ENCODE measurements at regions not wholly inside any gene's neighbourhood (a gene's known extent, or its start where the extent isn't known, plus 50 kb on each side); places are given as distances from the start of the nearest gene placed in this dataset.

- TF ChIP-seq, protein P1, sequence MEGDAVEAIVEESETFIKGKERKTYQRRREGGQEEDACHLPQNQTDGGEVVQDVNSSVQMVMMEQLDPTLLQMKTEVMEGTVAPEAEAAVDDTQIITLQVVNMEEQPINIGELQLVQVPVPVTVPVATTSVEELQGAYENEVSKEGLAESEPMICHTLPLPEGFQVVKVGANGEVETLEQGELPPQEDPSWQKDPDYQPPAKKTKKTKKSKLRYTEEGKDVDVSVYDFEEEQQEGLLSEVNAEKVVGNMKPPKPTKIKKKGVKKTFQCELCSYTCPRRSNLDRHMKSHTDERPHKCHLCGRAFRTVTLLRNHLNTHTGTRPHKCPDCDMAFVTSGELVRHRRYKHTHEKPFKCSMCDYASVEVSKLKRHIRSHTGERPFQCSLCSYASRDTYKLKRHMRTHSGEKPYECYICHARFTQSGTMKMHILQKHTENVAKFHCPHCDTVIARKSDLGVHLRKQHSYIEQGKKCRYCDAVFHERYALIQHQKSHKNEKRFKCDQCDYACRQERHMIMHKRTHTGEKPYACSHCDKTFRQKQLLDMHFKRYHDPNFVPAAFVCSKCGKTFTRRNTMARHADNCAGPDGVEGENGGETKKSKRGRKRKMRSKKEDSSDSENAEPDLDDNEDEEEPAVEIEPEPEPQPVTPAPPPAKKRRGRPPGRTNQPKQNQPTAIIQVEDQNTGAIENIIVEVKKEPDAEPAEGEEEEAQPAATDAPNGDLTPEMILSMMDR (IDR thresholded peaks at IDR 0.05), result no peak
- no peak for TF ChIP-seq POLR2AphosphoS5 (IDR thresholded peaks at IDR 0.05)
These were observed 178.3 kb downstream of the SEM1 start for GRCh38 chr7:96531331-96531730.

All from transverse colon (tissue), 4 donors.